Aorta (tissue), 5 donors: ENCODE measurements at regions not wholly inside any gene's neighbourhood (a gene's known extent, or its start where the extent isn't known, plus 50 kb on each side); places are given as distances from the start of the nearest gene placed in this dataset.

Experiments
- ATAC-seq: fragments of 200-7000 bp; cut with Tn5 transposase; one replicate; pipeline ENCODE4 v1.9.1; 2022; ENCODE audit warnings: moderate library complexity; ENCODE audit not compliant: low FRiP score
- DNase-seq, 2 donors: peaks; one replicate each; pipeline ENCODE4 v3.0.0-alpha.2; 2020
- H3K27ac ChIP-seq, 2 donors: one replicate each; pipeline ENCODE4 v1.5.1; 2013; ENCODE audit warnings: low read length in 2 of 2, mild to moderate bottlenecking in 2 of 2, moderate library complexity in 2 of 2, control low read depth in 1 of 2, inconsistent platforms in 1 of 2, low read depth in 1 of 2
- H3K27me3 ChIP-seq, 2 donors: one replicate each; pipeline ENCODE4 v1.6.1; 2013; ENCODE audit warnings: control low read depth in 1 of 2, low read length in 1 of 2, mild to moderate bottlenecking in 1 of 2, moderate library complexity in 1 of 2; ENCODE audit not compliant: insufficient read depth in 2 of 2, control insufficient read depth in 1 of 2
- H3K36me3 ChIP-seq, 2 donors: one replicate each; pipeline ENCODE4 v1.6.1; 2013; ENCODE audit warnings: control low read depth in 1 of 2, low read length in 1 of 2, mild to moderate bottlenecking in 1 of 2; ENCODE audit not compliant: insufficient read depth in 2 of 2, control insufficient read depth in 1 of 2
- H3K4me1 ChIP-seq, 2 donors: one replicate each; pipeline ENCODE4 v1.6.1; 2013; ENCODE audit warnings: low read length in 2 of 2, control low read depth in 1 of 2, mild to moderate bottlenecking in 1 of 2, moderate library complexity in 1 of 2; ENCODE audit not compliant: insufficient read depth in 2 of 2, control insufficient read depth in 1 of 2
- H3K4me3 ChIP-seq, 2 donors: one replicate each; pipeline ENCODE4 v1.5.1; 2013; ENCODE audit warnings: low read length in 2 of 2, control low read depth in 1 of 2, mild to moderate bottlenecking in 1 of 2
- H3K9me3 ChIP-seq: one replicate; pipeline ENCODE4 v1.6.1; 2013; ENCODE audit warnings: mild to moderate bottlenecking, low read length; ENCODE audit not compliant: control insufficient read depth
- WGBS, 2 donors: extraction: QIAGEN DNeasy Blood & Tissue Kit; methylation state at CpG; one replicate each; pipeline ENCODE4 v1.1.7; 2013; 5-methylcytosine and 5-hydroxymethylcytosine counted together
- intact Hi-C, 2 donors: fragments of 100-400 bp; cut with DNase I; formaldehyde crosslinking; loops; one replicate each; pipeline versions ENCODE4 v1.14.2 to v1.15.0; 2022
- donor health status: healthy with polysubstance abuse.
- donor health status: Bipolar disorder and iron deficiency.
- donor health status: DM: no; HTN: no; CAD: no.
- donor health status: DM: no; HTN: no; CAD: no.
- donor health status: DM: yes; HTN: yes; CAD: no.

DNA sequence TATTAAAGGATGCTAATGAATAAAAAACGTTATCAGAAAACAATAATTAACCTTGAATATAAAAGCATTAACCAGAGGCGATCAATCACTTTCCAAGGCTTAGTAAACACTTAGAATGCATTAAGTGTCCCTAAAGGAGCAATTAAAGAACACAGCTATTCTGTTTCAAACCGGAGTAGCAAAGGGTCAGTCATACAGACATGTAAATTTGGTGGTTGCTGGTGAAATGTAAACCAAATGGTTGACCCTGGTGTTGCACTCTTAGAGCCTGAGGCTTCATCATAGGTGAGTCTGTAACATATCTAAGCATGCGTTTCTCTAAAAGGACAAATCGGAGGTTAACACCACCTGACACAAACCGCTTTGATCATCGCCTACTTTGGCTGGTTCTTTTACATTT is 1280.1 kb downstream of the TYW1 start:
- ATAC-seq (no peak), DNase-seq (no peak)
- Histone ChIP-seq H3K4me1 (no peaks in the 10 kb centered on the region), H3K9me3 (no peaks in the 10 kb centered on the region), H3K27me3 (no peaks in the 10 kb centered on the region), H3K4me3 (no peak overlapping the region), H3K27ac (no peak overlapping the region), H3K36me3 (no peaks in the 10 kb centered on the region)
- WGBS, 2 donors = 68 to 71% methylated on average over 7 of the region's 7 CpGs
- intact Hi-C loops = no loop called here

DNA sequence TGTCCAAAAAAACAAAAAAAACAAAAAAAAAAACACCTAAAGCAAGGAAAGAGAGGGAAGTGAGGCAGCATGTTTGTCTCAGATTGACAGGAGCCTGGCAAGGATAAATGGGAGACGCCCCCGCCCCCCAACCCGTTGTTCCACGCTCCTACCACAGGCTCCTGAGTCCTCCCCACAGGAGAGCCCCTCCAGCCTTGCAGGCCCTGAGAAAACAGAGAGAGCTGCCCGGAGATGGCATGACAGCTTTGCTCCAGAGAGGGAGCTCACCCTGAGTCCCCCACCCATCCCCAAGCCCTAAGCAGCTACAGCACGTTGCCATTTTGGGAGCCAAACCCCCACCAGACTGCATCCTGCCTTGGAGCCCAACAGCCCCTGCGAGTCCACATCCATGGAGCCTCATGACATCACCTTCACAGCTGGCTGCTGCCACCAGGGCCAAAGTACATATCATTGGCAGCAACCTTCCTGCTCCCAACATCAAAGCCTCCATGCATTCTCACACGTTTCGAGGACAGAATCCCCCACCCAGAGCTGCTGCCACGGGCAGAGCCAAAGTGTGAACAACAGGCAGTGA is 1283.3 kb downstream of the TYW1 start:
- no peak for ATAC-seq
- no peaks in the 10 kb centered on the region for H3K27me3 ChIP-seq
- 40 to 49% methylated on average over 10 of the region's 10 CpGs for WGBS, 2 donors
- H3K36me3 ChIP-seq = no peaks in the 10 kb centered on the region
- H3K4me1 ChIP-seq = no peaks in the 10 kb centered on the region
- H3K9me3 ChIP-seq = no peaks in the 10 kb centered on the region
- no peak overlapping the region for H3K4me3 ChIP-seq
- no peak overlapping the region for H3K27ac ChIP-seq
- intact Hi-C loops = no loop called here
- DNase-seq = no peak

DNA sequence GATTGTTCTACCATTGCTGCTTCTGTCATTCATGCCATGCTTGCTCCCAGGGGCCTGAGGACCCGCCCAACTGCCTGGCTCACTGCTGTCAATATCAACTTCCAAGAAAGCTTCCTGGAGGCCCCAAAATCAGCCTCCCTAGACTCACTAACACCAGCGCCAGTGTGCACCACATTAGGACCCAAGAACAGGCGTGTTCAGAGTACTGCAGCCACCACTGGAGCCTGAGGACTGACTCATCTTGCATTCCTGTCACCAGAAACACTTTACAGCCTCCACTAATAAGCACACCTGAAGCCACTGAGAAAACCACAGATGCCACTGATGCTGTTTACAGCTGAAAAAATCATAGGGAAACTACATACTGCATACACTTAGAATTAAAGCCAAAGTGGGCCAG is 1284.3 kb downstream of the TYW1 start:
- no peaks in the 10 kb centered on the region for H3K27me3 ChIP-seq
- no peaks in the 10 kb centered on the region for H3K4me1 ChIP-seq
- 79 to 84% methylated on average over 3 of the region's 3 CpGs for WGBS, 2 donors
- H3K4me3 ChIP-seq = no peak overlapping the region
- DNase-seq (no peak), ATAC-seq (no peak)
- no peak overlapping the region for H3K27ac ChIP-seq
- intact Hi-C loops = no loop called here
- no peaks in the 10 kb centered on the region for H3K9me3 ChIP-seq
- H3K36me3 ChIP-seq = no peaks in the 10 kb centered on the region

DNA sequence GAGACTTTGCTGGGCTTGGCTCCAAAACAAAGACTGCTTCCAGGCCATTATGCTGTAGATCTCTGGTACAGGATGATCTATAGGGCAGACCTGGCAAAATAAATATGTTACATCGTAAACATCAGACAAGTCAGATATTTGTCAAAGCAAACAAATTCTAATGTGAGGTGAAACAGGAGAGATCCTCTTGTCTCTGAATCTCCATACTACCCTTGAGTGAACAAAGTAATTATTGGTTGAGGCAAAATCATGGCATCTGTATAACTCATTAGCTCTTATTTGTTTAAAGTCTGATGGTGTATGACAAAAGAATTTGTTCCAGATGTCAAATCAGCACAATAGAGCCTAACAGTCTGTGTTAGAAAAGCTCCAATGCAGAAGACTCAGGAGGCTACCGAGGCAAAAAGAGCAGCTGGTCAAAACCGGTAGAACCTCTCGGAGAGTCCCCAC is 1291.5 kb downstream of the TYW1 start:
- DNase-seq (no peak), ATAC-seq (no peak)
- H3K4me1 ChIP-seq = no peaks in the 10 kb centered on the region
- WGBS, 2 donors = 20 to 27% methylated on average over 4 of the region's 4 CpGs
- H3K27ac ChIP-seq = no peak overlapping the region
- H3K36me3 ChIP-seq = no peaks in the 10 kb centered on the region
- no peaks in the 10 kb centered on the region for H3K27me3 ChIP-seq
- H3K9me3 ChIP-seq = peaks cover 1% of the 10 kb centered on the region
- H3K4me3 ChIP-seq = no peak overlapping the region
- intact Hi-C loops = no loop called here

DNA sequence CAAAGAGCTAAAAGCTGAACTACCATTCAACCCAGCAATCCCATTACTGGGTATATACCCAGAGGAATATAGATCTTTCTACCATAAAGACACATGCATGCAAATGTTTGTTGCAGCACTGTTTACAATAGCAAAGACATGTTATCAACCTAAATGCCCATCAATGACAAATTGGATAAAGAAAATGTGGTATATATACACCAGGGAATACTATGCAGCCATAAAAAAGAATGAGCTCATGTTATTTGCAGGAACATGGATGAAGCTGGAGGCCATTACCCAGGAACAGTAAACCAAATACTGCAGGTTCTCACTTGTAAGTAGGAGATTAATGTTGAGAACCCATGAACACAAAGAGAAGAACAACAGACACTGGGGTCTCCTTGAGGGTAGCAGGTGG is 1295.1 kb downstream of the TYW1 start:
- no peak for DNase-seq
- H3K4me1 ChIP-seq = no peaks in the 10 kb centered on the region
- intact Hi-C loops = no loop called here

DNA sequence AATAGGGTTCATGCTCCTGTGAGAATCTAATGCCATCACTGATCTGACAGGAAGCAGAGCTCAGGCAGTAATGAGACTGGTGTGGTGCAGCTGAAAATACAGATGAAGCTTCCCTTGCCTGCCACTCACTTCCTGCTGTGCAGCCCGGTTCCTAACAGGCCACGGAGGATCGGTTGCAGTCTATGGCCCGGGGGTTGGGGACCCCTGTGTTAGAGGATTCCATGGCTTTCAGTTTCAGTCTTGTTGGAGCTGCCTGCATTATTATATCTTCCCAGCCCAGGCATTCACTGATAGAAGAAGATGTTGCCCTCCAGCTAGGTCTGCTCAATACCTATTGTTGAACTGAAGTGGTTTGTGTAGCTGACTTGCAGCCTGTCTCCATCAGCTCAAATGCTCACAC is 1298.8 kb downstream of the TYW1 start:
- no peaks in the 10 kb centered on the region for H3K27me3 ChIP-seq
- intact Hi-C loops = no loop called here
- no peaks in the 10 kb centered on the region for H3K4me1 ChIP-seq
- ATAC-seq (no peak), DNase-seq (no peak)
- H3K4me3 ChIP-seq = no peak overlapping the region
- no peaks in the 10 kb centered on the region for H3K9me3 ChIP-seq
- H3K27ac ChIP-seq = no peak overlapping the region
- WGBS, 2 donors = 37 to 61% methylated on average over 4 of the region's 4 CpGs
- no peaks in the 10 kb centered on the region for H3K36me3 ChIP-seq

More for the DNA sequence above, 1295.1 kb downstream of the TYW1 start:
- no peaks in the 10 kb centered on the region for H3K27me3 ChIP-seq
- H3K27ac ChIP-seq = no peak overlapping the region
- peaks cover 1% of the 10 kb centered on the region for H3K9me3 ChIP-seq
- no peak for ATAC-seq
- no peaks in the 10 kb centered on the region for H3K36me3 ChIP-seq
- H3K4me3 ChIP-seq = no peak overlapping the region

DNA sequence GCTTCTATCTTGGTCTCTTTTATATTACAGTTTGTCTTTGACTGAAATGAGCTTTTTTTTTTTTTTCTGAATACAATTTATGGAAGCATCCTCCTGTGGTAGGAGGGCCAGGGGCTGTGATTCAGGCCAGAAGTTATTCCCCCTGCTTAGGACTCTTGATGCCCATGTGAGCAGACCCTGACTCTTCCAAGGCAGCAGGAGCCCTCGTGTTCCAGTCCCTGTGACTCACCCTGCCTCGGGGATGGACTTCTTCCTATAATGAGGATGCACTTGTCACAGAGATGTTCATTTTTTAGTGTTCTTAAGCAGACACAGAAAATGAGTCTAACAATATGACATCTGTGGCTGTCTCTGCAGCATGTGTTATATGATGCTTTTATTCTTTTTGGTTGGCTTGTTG is 1293.7 kb upstream of the AUTS2 start:
- Histone ChIP-seq H3K4me1 (no peaks in the 10 kb centered on the region), H3K9me3 (no peaks in the 10 kb centered on the region), H3K36me3 (no peaks in the 10 kb centered on the region), H3K27ac (no peak overlapping the region), H3K4me3 (no peak overlapping the region), H3K27me3 (no peaks in the 10 kb centered on the region)
- DNase-seq (no peak), ATAC-seq (no peak)
- WGBS, 2 donors = 61 to 80% methylated on average over 2 of the region's 2 CpGs
- intact Hi-C loops = no loop called here

DNA sequence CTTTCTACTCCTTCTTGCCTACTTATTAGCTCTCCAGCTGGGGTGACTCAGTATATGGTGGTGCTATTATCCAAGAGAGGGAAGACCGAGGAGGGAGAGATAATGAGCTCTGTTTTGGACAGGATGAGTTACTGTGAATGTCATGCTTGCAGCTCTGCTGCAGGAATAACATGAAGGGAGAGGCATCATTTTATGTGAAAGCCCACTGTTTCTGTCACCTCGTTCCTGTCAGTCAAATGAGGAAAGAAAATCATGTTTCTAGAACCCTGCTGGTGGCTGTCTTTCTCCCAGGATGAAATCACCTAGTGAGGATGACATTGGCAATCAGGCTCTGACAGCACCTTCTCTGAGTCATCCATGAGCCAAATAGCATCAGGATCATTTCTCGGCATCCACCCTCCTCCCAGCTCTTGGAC is 1291.6 kb upstream of the AUTS2 start:
- Histone ChIP-seq H3K36me3 (no peaks in the 10 kb centered on the region), H3K27me3 (no peaks in the 10 kb centered on the region), H3K27ac (no peak overlapping the region), H3K9me3 (no peaks in the 10 kb centered on the region), H3K4me1 (no peaks in the 10 kb centered on the region), H3K4me3 (no peak overlapping the region)
- no peak for DNase-seq
- intact Hi-C loops = no loop called here
- ATAC-seq = no peak
- 61 to 67% methylated on average over 3 of the region's 3 CpGs for WGBS, 2 donors

DNA sequence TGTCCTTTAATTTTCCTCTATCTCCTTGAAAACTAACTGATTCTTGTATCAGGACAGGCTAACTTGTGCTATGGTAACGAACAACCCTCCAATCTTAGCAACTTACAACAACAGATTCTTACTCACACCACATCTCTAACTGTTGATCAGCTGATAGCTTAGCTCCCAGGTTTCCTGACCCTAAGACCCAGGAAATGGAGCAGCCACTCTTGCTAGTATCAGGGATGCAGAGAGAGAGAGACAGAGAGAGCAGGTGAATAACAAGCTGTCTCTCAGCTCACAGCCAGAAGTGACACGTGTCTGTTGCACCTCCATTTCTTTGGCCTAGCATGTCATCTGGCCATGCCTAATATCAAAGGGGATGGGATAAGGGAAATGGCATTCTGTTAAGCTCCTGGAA is 1289.0 kb upstream of the AUTS2 start:
- ATAC-seq = no peak
- H3K27me3 ChIP-seq = no peaks in the 10 kb centered on the region
- H3K4me1 ChIP-seq = no peaks in the 10 kb centered on the region
- no peak overlapping the region for H3K4me3 ChIP-seq
- WGBS, 2 donors = 82 to 84% methylated on average over 2 of the region's 2 CpGs
- H3K9me3 ChIP-seq = no peaks in the 10 kb centered on the region
- DNase-seq = no peak
- intact Hi-C loops = no loop called here
- no peak overlapping the region for H3K27ac ChIP-seq
- no peaks in the 10 kb centered on the region for H3K36me3 ChIP-seq
